Stomach (tissue), 8 donors: ENCODE measurements at regions not wholly inside any gene's neighbourhood (a gene's known extent, or its start where the extent isn't known, plus 50 kb on each side); places are given as distances from the start of the nearest gene placed in this dataset.

ENCODE experiments used
- DNase-seq, 2 donors: peaks; one replicate each; pipeline versions ENCODE4 v3.0.0 to v3.0.0-alpha.2; 2013 to 2019
- H3K27ac ChIP-seq, 5 donors: fragments of 200-600 bp in 4 of 5; sonication (generic) in 4 of 5; one replicate each; pipeline ENCODE4 v1.5.1; 2013 to 2019; ENCODE audit warnings: mild to moderate bottlenecking in 1 of 5, moderate library complexity in 1 of 5
- H3K27me3 ChIP-seq, 3 donors: fragments of 200-600 bp; sonication (generic); one replicate each; pipeline ENCODE4 v1.5.1; 2017 to 2019; ENCODE audit warnings: mixed run types in 1 of 3
- H3K36me3 ChIP-seq, 4 donors: fragments of 200-600 bp; sonication (generic); 1 replicate in 3 of 4; 2 replicates in 1 of 4; pipeline ENCODE4 v1.5.1; 2016 to 2019
- H3K4me1 ChIP-seq, 4 donors: fragments of 200-600 bp; sonication (generic); one replicate each; pipeline ENCODE4 v1.5.1; 2016 to 2019
- H3K4me3 ChIP-seq, 4 donors: fragments of 200-600 bp; sonication (generic) in 3 of 4; one replicate each; pipeline ENCODE4 v1.5.1; 2016 to 2019; ENCODE audit warnings: mild to moderate bottlenecking in 1 of 4
- H3K9me3 ChIP-seq, 4 donors: fragments of 200-600 bp; sonication (generic); one replicate each; pipeline ENCODE4 v1.5.1; 2016 to 2019
- CTCF ChIP-seq, 7 experiments: fragments of 450-650 bp in 4 of 7; fragments of 200-600 bp in 3 of 7; sonication (generic) in 3 of 7; IDR thresholded peaks; one replicate each; pipeline ENCODE4 v1.5.1; 2016 to 2019; ENCODE audit warnings: antibody characterized with exemption in 7 of 7, control low read depth in 2 of 7, mild to moderate bottlenecking in 1 of 7
- EP300 ChIP-seq: sonication (generic); formaldehyde crosslinking; IDR thresholded peaks from one replicate; pipeline ENCODE4 v1.6.1; 2017; ENCODE audit warnings: antibody characterized with exemption
- POLR2A ChIP-seq, 4 donors: fragments of 450-650 bp; IDR thresholded peaks; one replicate each; pipeline ENCODE4 v1.6.1; 2016; ENCODE audit warnings: antibody characterized with exemption in 4 of 4, control low read depth in 2 of 4, mild to moderate bottlenecking in 1 of 4, moderate library complexity in 1 of 4
- POLR2AphosphoS5 ChIP-seq, 3 donors: sonication (generic); formaldehyde crosslinking; IDR thresholded peaks; one replicate each; pipeline ENCODE4 v1.6.1; 2016; ENCODE audit warnings: antibody characterized with exemption in 3 of 3
- WGBS, 5 donors: extraction: QIAGEN DNeasy Blood & Tissue Kit in 3 of 5; methylation state at CpG; one replicate each; pipeline versions ENCODE4 v1.1.5 to v1.1.7; 2013 to 2018; 5-methylcytosine and 5-hydroxymethylcytosine counted together
- intact Hi-C: fragments of 100-400 bp; cut with DNase I; formaldehyde crosslinking; loops from one replicate; pipeline ENCODE4 v1.15.1; 2023; ENCODE audit warnings: low total_unique reads
- donor health status: healthy with polysubstance abuse.
- donor health status: Bipolar disorder and iron deficiency.
- donor health status: healthy.

GRCh38 chr16:54501797-54502196 is 215.2 kb upstream of the IRX3 start:
- no peak for DNase-seq
- peaks cover 0 to 10% (median 2%) of the 10 kb centered on the region in 4 donors for H3K9me3 ChIP-seq
- H3K4me1 ChIP-seq = peaks cover 0 to 20% (median 14%) of the 10 kb centered on the region in 4 donors
- intact Hi-C loops = no loop called here
- no peak overlapping the region for H3K4me3 ChIP-seq
- H3K36me3 ChIP-seq = no peaks in the 10 kb centered on the region
- 78 to 96% (median 90%) methylated on average over 1 of the region's 1 CpG for WGBS, 5 donors
- no peaks in the 10 kb centered on the region for H3K27me3 ChIP-seq
- no peak for TF ChIP-seq EP300
- no peak for TF ChIP-seq POLR2AphosphoS5 (IDR thresholded peaks at IDR 0.05)
- TF ChIP-seq CTCF (IDR thresholded peaks at IDR 0.05) = no peak
- no peak for TF ChIP-seq POLR2A (IDR thresholded peaks at IDR 0.05)
- no peak overlapping the region for H3K27ac ChIP-seq

GRCh38 chr16:54493594-54493993 is 207.0 kb upstream of the IRX3 start:
- intact Hi-C loops = no loop called here
- Histone ChIP-seq H3K36me3 (no peaks in the 10 kb centered on the region), H3K27ac (no peak overlapping the region), H3K4me1 (peaks cover 0 to 21% (median 8%) of the 10 kb centered on the region in 4 donors), H3K9me3 (peaks cover 0 to 10% (median 2%) of the 10 kb centered on the region in 4 donors), H3K4me3 (no peak overlapping the region), H3K27me3 (no peaks in the 10 kb centered on the region)
- WGBS, 5 donors = 84 to 93% (median 92%) methylated on average over 3 of the region's 3 CpGs
- DNase-seq = no peak
- TF ChIP-seq EP300 (no peak), CTCF (IDR thresholded peaks at IDR 0.05) (no peak), POLR2A (IDR thresholded peaks at IDR 0.05) (no peak), POLR2AphosphoS5 (IDR thresholded peaks at IDR 0.05) (no peak)

GRCh38 chr16:54493061-54493460 is 206.5 kb upstream of the IRX3 start:
- no peak overlapping the region for H3K27ac ChIP-seq
- no peak for TF ChIP-seq POLR2A (IDR thresholded peaks at IDR 0.05)
- TF ChIP-seq POLR2AphosphoS5 (IDR thresholded peaks at IDR 0.05) = no peak
- TF ChIP-seq EP300 = no peak
- no peak for TF ChIP-seq CTCF (IDR thresholded peaks at IDR 0.05)
- 67 to 97% (median 86%) methylated on average over 2 of the region's 2 CpGs for WGBS, 5 donors
- DNase-seq = no peak
- H3K27me3 ChIP-seq = no peaks in the 10 kb centered on the region
- H3K4me1 ChIP-seq = peaks cover 0 to 21% (median 8%) of the 10 kb centered on the region in 4 donors
- H3K36me3 ChIP-seq = no peaks in the 10 kb centered on the region
- H3K4me3 ChIP-seq = no peak overlapping the region
- H3K9me3 ChIP-seq = peaks cover 0 to 6% (median 0%) of the 10 kb centered on the region in 4 donors
- intact Hi-C loops = no loop called here

- Histone ChIP-seq H3K4me3 (no peak overlapping the region), H3K36me3 (no peaks in the 10 kb centered on the region), H3K27ac (no peak overlapping the region), H3K9me3 (no peaks in the 10 kb centered on the region), H3K4me1 (peaks cover 0 to 21% (median 8%) of the 10 kb centered on the region in 4 donors), H3K27me3 (no peaks in the 10 kb centered on the region)
- TF ChIP-seq POLR2A (IDR thresholded peaks at IDR 0.05) (no peak), POLR2AphosphoS5 (IDR thresholded peaks at IDR 0.05) (no peak), CTCF (IDR thresholded peaks at IDR 0.05) (no peak), EP300 (no peak)
- DNase-seq = no peak
- intact Hi-C loops = no loop called here
- WGBS, 5 donors = 35 to 73% (median 47%) methylated on average over 2 of the region's 2 CpGs
Measured at GRCh38 chr16:54490112-54490488, 203.5 kb upstream of the IRX3 start.
